ENCODE measurements at regions not wholly inside any gene's neighbourhood (a gene's known extent, or its start where the extent isn't known, plus 50 kb on each side); places are given as distances from the start of the nearest gene placed in this dataset.

DNA sequence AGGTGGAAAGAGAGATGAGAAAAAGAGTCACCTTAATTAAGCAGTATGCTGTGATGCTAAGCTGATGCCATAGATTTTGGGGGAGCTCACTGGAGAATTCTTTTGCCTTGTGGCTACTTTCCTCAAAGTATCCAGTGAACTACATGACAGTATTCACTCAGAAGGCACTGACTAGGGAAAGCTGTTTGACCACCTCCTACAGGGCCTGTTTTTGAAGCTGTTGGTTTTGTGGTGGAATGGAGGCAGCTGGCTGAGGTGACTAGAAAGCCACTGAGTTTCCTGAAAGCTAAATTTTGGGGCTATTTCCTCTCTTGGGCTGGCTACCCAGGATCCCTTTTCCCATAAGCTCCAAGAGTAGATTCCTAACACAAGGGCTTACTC, 124.8 kb upstream of the EOLA2 start:
- no peak for DNase-seq (ENCODE audit: low read depth)
- H3K4me3 ChIP-seq (replicated peaks; ENCODE audit: low read depth, low read length), result no peak overlapping the region
- TF ChIP-seq CTCF (IDR thresholded peaks at IDR 0.05; ENCODE audit: low read length, missing control alignments), result no peak

GRCh38 chrX:150063674-150064073, 125.4 kb upstream of the EOLA2 start:
- TF ChIP-seq CTCF (IDR thresholded peaks at IDR 0.05; ENCODE audit: low read length, missing control alignments), result no peak
- DNase-seq (ENCODE audit: low read depth), result no peak
- no peak overlapping the region for H3K4me3 ChIP-seq (replicated peaks; ENCODE audit: low read depth, low read length)

DNA sequence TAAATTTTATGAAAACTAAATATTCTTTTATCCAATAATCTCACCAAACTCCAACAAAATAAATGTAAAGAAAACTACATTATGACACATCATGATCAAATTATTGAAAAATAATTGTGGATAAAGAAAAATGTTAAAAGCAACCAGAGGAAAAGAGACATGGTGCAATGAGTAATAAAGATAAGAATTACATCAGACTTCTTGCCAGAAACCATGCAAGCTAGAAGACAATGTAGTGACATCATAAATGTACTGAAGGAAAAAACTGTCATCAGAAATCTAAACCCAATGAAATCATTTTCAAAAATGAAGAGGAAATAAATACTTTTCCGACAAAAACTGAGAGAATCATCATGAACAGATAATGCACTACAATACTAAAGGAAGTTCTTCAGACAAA, 135.9 kb upstream of the EOLA2 start:
- TF ChIP-seq CTCF (IDR thresholded peaks at IDR 0.05; ENCODE audit: low read length, missing control alignments), result no peak
- peak overlapping the region; percentile 12 for H3K4me3 ChIP-seq (replicated peaks; ENCODE audit: low read depth, low read length)
- peak; percentile 72 for DNase-seq (ENCODE audit: low read depth)

DNA sequence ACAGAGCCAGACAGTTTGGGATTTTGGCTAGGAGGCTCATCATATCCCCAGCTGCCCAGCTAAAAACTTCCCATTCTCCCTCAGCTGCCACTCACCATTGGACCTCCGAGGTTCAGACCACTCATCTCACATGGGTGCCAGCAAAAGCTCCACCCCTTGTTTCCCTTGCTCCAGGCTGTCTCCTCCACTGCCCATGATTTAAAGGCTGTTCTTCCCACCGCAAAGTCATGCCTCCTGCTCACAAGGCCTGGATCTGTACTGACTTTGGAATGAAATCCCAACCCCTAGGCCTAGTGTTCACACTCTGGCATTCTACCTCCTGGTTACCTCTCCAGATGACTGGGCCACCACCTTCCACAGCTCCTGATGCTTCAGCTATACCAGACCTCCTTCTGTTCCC, 142.2 kb upstream of the EOLA2 start:
- DNase-seq (ENCODE audit: low read depth), result no peak
- no peak for TF ChIP-seq CTCF (IDR thresholded peaks at IDR 0.05; ENCODE audit: low read length, missing control alignments)
- H3K4me3 ChIP-seq (replicated peaks; ENCODE audit: low read depth, low read length), result no peak overlapping the region

- no peak for DNase-seq (ENCODE audit: low read depth)
- no peak overlapping the region for H3K4me3 ChIP-seq (replicated peaks; ENCODE audit: low read depth, low read length)
- no peak for TF ChIP-seq CTCF (IDR thresholded peaks at IDR 0.05; ENCODE audit: low read length, missing control alignments)
Measured at GRCh38 chrX:150081076-150081475, 142.8 kb upstream of the EOLA2 start.

DNA sequence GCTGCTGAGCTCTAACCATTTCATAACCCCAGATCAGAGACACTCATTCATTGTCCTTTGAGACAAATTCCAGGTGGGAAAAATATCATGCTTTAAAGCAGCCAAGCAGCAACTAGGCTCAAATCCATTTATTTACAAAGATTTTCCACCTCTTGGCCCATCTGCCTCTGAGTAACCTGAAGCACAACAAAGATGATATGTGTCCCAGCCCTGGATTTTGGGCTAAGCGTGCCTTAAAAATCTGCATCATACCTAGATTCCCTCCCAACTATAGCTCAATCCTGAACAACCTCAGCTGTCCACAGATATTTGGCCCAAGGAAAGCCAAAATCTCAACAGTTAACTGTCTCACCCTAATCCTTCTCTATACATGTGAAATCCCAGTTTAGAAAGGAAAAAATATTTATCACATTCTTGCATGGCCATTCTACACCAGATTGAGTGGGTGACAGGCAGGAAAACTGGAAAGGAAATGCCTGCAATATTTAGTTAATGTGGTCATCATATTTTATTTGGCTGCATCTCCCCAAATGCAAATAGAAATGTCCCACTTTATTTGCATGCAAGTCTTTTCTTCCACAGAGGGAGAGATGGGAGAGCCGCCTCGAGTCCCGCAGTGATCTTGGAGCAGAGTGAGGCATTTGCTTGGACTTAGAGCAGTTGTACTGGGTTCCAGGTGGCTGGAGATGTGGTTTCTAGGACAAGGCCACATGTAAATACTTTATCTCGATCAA, 146.4 kb upstream of the EOLA2 start:
- TF ChIP-seq CTCF (IDR thresholded peaks at IDR 0.05; ENCODE audit: low read length, missing control alignments), result no peak
- H3K4me3 ChIP-seq (replicated peaks; ENCODE audit: low read depth, low read length), result no peak overlapping the region
- peak; percentile 72 for DNase-seq (ENCODE audit: low read depth)

DNA sequence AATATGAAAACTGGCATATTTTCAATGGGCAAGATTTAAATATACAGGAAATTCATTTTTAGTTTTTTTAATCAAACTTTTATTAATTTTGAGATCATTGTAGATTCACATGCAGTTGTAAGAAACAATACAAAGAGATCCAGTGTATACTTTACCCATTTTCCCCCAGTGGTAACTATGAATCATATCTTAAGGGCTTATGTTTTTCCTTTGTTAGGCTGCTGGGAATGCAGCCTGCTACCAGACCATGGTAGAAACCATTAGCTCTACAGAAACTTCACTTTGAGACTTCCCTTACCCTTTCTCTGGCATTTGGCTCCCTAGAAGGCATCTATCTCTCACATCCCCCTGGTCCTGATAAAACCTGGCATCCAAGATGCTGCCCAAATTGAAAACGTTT, 147.6 kb upstream of the EOLA2 start:
- peak; percentile 52 for DNase-seq (ENCODE audit: low read depth)
- TF ChIP-seq CTCF (IDR thresholded peaks at IDR 0.05; ENCODE audit: low read length, missing control alignments), result no peak
- H3K4me3 ChIP-seq (replicated peaks; ENCODE audit: low read depth, low read length), result no peak overlapping the region
